HG02763 (cell line): ENCODE measurements at regions not wholly inside any gene's neighbourhood (a gene's known extent, or its start where the extent isn't known, plus 50 kb on each side); places are given as distances from the start of the nearest gene placed in this dataset.
"Not testable (repeated sequence)": the region's sequence is repeated elsewhere in the genome, so short reads cannot be mapped to it uniquely, and the experiment has no call there.

ENCODE experiments used
- ATAC-seq: cut with Tn5 transposase; IDR thresholded peaks from one replicate; pipeline ENCODE4 v1.9.1; 2021; ENCODE audit warnings: mild to moderate bottlenecking, moderate library complexity; ENCODE audit not compliant: unreplicated experiment

DNA sequence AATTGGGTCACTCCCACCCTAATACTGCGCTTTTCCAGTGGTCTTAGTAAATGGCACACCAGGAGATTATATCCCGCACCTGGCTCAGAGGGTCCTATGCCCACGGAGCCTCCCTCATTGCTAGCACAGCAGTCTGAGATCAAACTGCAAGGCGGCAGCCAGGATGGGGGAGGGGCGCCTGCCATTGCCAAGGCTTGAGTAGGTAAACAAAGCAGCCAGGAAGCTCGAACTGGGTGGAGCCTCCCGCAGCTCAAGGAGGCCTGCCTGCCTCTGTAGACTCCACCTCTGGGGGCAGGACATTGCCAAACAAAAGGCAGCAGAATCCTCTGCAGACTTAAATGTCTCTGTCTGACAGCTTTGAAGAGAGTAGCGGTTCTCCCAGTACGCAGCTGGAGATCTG, 52.4 kb upstream of the PMPCB start:
- not testable (repeated sequence) for ATAC-seq

DNA sequence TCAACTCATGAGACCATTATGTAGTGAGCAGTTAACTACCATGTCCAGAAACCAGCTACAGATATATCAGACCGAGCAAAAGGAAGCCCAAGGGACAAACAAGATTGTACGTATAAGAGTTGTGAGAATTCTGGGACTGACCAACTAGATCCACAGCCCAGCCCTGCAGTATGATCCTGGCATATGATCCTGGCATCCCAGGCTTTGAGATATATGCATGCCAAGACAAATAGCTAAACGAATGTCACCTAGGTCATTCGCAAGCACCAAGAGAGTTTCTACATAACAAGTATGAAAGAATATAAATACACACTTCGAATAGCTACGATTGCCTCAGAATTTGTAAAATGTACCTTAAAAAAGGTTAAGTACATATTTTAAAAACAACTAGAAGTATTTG, 56.4 kb upstream of the PMPCB start:
- no peak for ATAC-seq

DNA sequence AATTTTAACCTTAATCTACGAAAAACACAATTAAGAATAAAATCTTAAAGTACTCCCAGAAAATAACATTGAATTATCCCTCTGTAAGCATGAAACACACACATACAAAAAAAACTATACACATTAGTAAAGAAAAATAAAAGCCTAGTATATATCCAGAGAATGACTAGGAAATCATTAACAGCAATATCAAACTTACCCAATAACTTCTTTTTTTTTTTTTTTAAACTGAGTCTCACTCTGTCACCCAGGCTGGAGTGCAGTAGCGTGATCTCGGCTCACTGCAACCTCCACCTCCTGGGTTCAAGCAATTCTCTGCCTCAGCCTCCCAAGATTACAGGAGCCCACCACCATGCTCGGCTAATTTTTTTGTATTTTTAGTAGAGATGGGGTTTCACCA, 61.4 kb upstream of the PMPCB start:
- ATAC-seq, result not testable (repeated sequence)

DNA sequence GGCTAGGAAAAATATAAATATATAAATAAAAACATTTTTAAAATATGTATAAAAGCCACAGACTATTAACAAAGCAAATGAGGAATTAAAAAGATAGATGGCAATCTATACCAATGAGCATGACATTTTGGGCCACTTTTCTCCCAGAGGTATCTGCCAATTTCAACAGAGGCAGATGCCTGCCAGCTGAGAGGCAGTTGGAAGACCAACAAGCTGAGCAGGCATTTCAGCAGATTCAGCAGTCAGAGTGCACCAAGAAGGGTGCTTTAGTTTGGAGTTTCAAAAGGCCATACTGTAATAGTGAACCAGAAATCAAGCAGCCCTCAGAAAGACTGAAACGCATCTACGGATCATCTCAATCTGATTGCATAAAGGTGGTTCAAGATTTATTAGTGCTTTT, 62.4 kb upstream of the PMPCB start:
- not testable (repeated sequence) for ATAC-seq

DNA sequence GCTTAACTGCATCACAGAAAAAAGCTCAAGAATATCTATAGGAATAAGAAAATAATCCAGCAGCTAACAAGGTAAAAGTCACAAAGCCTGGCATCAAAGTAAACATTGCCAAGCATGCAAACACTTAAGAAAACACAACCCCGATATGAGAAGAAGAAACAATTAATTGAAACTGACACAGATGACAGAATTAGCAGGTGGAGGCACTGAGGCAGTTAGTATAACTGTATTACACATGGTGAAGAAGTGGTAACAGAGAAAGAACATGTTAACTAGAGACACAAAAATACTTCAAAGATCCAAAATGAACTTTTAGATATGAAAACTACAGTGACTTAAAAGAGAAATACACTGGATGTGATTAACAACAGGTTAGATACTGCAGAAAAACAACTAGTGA, 69.4 kb upstream of the PMPCB start:
- peak; percentile 48 for ATAC-seq

DNA sequence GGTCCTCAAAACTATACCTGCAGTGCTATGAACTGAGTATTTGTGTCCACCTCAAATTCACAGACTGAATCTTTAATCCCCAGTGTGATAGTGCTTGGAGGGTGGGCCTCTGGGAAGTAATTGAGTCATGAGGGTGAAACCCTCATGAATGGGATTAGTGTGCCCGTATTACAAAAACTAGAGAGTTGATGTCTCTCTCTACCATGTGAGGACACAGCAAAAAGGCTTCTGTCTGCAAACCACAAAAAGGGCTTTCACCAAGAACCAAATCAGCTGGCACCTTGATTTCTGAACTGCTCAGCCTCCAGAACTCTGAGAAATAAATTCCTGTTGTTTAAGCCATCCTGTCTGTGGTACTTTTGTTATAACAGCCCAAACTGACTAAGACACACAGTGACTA, 71.4 kb upstream of the PMPCB start:
- not testable (repeated sequence) for ATAC-seq

DNA sequence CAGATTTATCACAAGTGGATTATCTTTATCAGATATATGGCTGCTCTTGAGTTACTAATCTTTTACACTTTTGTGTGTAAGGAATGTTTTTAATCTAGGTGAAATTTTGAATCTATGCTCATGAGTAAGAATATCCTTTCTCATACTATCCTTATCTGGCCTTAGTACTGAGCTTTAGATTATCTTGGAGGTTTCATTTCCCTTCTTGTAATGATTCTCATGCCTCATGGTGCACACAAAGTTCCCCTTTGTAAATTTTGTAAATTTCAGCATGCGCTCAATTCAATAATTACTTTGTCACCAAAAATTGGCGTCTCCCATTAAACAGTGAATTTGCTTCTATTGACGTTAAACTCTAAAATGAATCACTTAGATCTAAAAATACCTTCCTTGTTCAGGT, 74.2 kb upstream of the NAPEPLD start:
- ATAC-seq, result not testable (repeated sequence)

DNA sequence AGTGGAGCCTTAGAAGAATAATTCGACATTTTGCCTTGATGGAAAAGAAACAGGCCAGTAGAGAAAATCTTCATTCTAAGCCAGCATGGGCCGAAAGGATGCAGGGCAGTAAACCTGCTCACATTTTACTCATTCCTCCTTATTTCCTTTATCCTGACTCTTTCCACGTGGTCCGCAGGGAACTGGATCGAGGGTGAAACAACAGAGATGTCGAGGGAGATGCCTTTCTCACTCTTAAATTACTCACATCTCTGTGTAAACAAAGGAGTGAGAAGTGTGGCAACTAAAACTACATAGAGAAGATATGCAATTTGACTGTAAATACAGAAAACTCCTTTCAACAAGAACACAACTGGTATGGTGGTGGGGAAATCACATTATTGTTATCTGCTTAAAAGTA, 62.1 kb upstream of the NAPEPLD start:
- ATAC-seq, result not testable (repeated sequence)

DNA sequence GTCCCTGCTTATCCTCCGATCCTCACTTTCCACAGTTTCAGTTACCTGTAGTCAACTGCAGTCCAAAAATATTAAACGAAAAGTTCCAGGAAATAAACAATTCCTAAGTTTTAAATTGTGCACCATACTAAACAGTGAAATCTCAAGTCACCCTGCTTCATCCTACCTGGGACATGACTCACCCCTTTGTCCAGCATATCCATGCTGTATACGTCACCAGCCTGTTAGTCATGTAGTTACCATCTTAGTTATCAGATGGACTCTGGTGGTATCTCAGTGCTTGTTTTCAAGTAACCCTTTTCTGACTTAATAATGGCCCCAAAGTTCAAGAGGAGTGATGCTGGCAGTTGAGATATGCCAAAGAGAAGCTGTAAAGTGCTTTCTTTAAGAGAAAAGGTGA, 50.3 kb upstream of the NAPEPLD start:
- ATAC-seq, result not testable (repeated sequence)
